GM18508 (cell line): ENCODE measurements at regions not wholly inside any gene's neighbourhood (a gene's known extent, or its start where the extent isn't known, plus 50 kb on each side); places are given as distances from the start of the nearest gene placed in this dataset.
"Not testable (repeated sequence)": the region's sequence is repeated elsewhere in the genome, so short reads cannot be mapped to it uniquely, and the experiment has no call there.

Source experiments
- ATAC-seq: cut with Tn5 transposase; IDR thresholded peaks from one replicate; pipeline ENCODE4 v1.9.1; 2021; ENCODE audit warnings: moderate number of reproducible peaks; ENCODE audit not compliant: insufficient read depth, unreplicated experiment

- no peak for ATAC-seq
Observed at GRCh38 chr7:65317372-65317771, 56.3 kb upstream of the ZNF92 start.

- no peak for ATAC-seq
Observed at GRCh38 chr7:65310761-65311160, 62.9 kb upstream of the ZNF92 start.

GRCh38 chr7:65308300-65308678, 65.4 kb upstream of the ZNF92 start:
- ATAC-seq, result no peak

GRCh38 chr7:65307651-65308299, 65.9 kb upstream of the ZNF92 start:
- ATAC-seq, result peak; percentile 64

- ATAC-seq, result no peak
Observed at GRCh38 chr7:65304175-65304574, 69.5 kb upstream of the ZNF92 start.

- no peak for ATAC-seq
Observed at GRCh38 chr7:65302883-65303282, 70.8 kb upstream of the ZNF92 start.

GRCh38 chr7:65301007-65301406, 72.6 kb upstream of the ZNF92 start:
- ATAC-seq, result no peak

GRCh38 chr7:65295409-65295808, 78.2 kb upstream of the ZNF92 start:
- ATAC-seq, result no peak

- ATAC-seq, result not testable (repeated sequence)
Observed at GRCh38 chr7:65290340-65290739, 83.3 kb upstream of the ZNF92 start.

- no peak for ATAC-seq
Observed at GRCh38 chr7:65287023-65287422, 86.6 kb upstream of the ZNF92 start.

GRCh38 chr7:65285906-65286864, 87.5 kb upstream of the ZNF92 start:
- ATAC-seq, result no peak

- not testable (repeated sequence) for ATAC-seq
Observed at GRCh38 chr7:65285241-65285640, 88.4 kb upstream of the ZNF92 start.

GRCh38 chr7:65279795-65280194, 93.9 kb upstream of the ZNF92 start:
- ATAC-seq, result no peak

- no peak for ATAC-seq
Observed at GRCh38 chr7:65276822-65277221, 96.8 kb upstream of the ZNF92 start.

- ATAC-seq, result not testable (repeated sequence)
Observed at GRCh38 chr7:65271502-65271901, 102.2 kb upstream of the ZNF92 start.

- peak; percentile 95 for ATAC-seq
Observed at GRCh38 chr7:65269150-65269856, 104.4 kb upstream of the ZNF92 start.

GRCh38 chr7:65268782-65269149, 104.9 kb upstream of the ZNF92 start:
- ATAC-seq, result no peak

GRCh38 chr7:65265933-65266519, 107.6 kb upstream of the ZNF92 start:
- ATAC-seq, result no peak

GRCh38 chr7:65264258-65264657, 109.4 kb upstream of the ZNF92 start:
- no peak for ATAC-seq

GRCh38 chr7:65260673-65261072, 113.0 kb upstream of the ZNF92 start:
- ATAC-seq, result not testable (repeated sequence)
